ENCODE measurements at regions not wholly inside any gene's neighbourhood (a gene's known extent, or its start where the extent isn't known, plus 50 kb on each side); places are given as distances from the start of the nearest gene placed in this dataset.

DNA sequence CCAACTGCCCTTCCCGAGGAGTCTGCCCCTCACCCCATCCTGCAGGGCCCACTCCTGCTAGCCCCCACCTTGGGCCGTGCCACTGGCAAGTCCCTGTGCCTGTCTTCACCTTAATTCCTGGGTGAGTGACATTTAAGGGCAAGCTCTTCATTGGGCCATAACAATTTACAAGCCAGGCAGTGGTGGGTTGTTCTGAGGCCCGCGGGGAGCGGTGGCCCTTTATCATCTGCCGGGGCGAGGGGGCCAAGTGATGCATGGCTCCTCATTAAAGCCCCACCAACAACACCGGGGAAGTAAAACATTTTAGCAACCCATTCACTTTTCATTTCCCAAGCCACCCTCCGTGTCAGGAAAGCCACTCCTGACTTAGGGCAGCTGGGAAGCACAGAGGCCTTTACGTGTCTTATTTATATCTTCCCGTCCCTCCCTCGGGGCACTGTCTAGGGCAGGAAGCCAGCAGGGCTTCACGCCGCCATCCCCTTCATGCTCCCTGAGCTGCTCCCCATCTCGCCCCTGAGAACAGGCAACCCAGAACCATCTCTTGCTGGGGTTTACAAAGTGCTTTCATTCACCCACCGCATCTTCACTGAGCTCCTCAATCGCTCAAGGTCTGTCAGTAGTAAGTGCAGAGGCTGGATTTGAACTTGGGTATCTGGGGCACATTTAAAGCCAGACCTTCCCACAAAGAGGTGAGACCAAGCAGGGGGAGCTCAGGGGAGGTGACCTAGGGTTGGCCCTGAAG is 55.5 kb upstream of the CCDC167 start:
- Histone ChIP-seq H3K4me3 (no peak overlapping the region), H3K27me3 (peaks cover 0 to 25% (median 0%) of the 10 kb centered on the region in 7 donors), H3K9me3 (no peaks in the 10 kb centered on the region), H3K27ac (no peak overlapping the region), H3K4me1 (peaks cover 0 to 9% (median 5%) of the 10 kb centered on the region in 9 donors), H3K36me3 (no peaks in the 10 kb centered on the region)
- ATAC-seq (no peak), DNase-seq (no peak)
- intact Hi-C loops (cut with DNase I), result no loop called here
- TF ChIP-seq, protein P1, sequence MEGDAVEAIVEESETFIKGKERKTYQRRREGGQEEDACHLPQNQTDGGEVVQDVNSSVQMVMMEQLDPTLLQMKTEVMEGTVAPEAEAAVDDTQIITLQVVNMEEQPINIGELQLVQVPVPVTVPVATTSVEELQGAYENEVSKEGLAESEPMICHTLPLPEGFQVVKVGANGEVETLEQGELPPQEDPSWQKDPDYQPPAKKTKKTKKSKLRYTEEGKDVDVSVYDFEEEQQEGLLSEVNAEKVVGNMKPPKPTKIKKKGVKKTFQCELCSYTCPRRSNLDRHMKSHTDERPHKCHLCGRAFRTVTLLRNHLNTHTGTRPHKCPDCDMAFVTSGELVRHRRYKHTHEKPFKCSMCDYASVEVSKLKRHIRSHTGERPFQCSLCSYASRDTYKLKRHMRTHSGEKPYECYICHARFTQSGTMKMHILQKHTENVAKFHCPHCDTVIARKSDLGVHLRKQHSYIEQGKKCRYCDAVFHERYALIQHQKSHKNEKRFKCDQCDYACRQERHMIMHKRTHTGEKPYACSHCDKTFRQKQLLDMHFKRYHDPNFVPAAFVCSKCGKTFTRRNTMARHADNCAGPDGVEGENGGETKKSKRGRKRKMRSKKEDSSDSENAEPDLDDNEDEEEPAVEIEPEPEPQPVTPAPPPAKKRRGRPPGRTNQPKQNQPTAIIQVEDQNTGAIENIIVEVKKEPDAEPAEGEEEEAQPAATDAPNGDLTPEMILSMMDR (IDR thresholded peaks at IDR 0.05), result no peak
- WGBS, 2 donors, result 69 to 70% methylated on average over 17 of the region's 17 CpGs

DNA sequence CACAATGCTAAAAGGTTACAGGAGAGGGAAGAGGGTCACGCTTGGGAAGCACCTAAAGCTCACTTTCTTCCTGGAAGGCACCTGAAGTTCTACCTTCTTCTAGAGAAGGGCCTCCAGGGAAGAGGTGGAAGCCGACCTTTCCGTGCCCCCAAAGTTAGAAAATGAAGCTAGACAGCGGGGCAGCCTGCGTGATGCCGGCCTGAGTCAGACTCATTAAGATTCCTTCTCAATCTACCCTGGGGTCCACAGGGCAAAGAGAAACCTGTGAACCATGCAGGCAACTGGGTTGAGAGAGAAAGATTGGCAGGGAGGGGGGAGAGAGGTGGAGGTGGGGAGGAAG is 54.8 kb upstream of the CCDC167 start:
- Histone ChIP-seq H3K27ac (no peak overlapping the region), H3K36me3 (no peaks in the 10 kb centered on the region), H3K4me3 (no peak overlapping the region), H3K4me1 (peaks cover 0 to 9% (median 5%) of the 10 kb centered on the region in 9 donors), H3K27me3 (peaks cover 0 to 25% (median 0%) of the 10 kb centered on the region in 7 donors), H3K9me3 (no peaks in the 10 kb centered on the region)
- 96 to 98% methylated on average over 6 of the region's 6 CpGs for WGBS, 2 donors
- DNase-seq, result no peak
- TF ChIP-seq, protein P1 (IDR thresholded peaks at IDR 0.05), result no peak
- ATAC-seq, result no peak
- intact Hi-C loops (cut with DNase I), result no loop called here

DNA sequence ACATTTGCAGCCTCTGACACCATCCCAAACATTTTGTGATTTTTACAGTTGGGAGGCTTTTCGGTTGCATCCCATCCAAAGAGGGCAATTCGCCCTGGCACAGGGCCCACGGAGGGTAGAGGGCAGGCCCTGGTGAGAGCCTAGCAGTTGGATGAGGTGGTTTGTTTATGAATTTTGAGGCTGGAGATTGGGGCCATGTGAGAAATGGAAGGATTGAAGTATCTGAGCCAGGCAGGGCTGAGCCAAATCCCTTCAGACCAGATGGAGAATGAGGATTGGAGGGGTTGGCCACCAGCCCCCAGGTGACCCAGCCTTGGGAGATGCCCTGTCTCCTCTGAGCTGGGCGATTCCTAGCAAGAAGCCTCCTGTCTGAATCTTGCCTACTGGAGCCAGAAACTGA is 52.6 kb upstream of the CCDC167 start:
- no peak overlapping the region for H3K4me3 ChIP-seq
- TF ChIP-seq, protein P1 (IDR thresholded peaks at IDR 0.05), result no peak
- DNase-seq (no peak), ATAC-seq (no peak)
- no peaks in the 10 kb centered on the region for H3K36me3 ChIP-seq
- WGBS, 2 donors, result 69 to 73% methylated on average over 4 of the region's 4 CpGs
- H3K27ac ChIP-seq, result no peak overlapping the region
- H3K27me3 ChIP-seq, result peaks cover 0 to 27% (median 0%) of the 10 kb centered on the region in 7 donors
- peaks cover 0 to 17% (median 7%) of the 10 kb centered on the region in 9 donors for H3K4me1 ChIP-seq
- H3K9me3 ChIP-seq, result no peaks in the 10 kb centered on the region
- intact Hi-C loops (cut with DNase I), result no loop called here

DNA sequence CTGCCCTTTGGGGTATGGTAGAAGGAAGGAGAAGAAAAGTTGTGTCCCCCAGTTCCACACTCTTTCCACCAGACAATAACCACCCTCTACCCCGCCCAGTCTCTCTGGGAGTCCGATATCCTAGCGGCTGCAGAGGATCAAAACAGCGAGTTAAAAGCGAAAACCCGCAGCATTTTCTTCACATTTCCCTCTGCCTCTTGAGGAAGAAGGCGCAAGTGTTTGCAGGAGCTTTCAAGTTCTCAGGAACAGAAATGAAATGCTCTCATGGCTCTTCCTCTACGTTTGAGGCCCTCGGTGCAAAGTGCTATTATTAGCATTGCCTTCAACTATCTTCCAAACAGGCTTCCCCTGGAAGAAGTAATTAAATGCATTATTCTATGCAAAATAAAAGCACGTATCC is 52.2 kb upstream of the CCDC167 start:
- H3K27ac ChIP-seq, result no peak overlapping the region
- H3K4me1 ChIP-seq, result peaks cover 0 to 21% (median 7%) of the 10 kb centered on the region in 9 donors
- ATAC-seq (no peak), DNase-seq (no peak)
- H3K9me3 ChIP-seq, result no peaks in the 10 kb centered on the region
- H3K27me3 ChIP-seq, result peaks cover 0 to 27% (median 0%) of the 10 kb centered on the region in 7 donors
- intact Hi-C loops (cut with DNase I), result no loop called here
- TF ChIP-seq, protein P1 (IDR thresholded peaks at IDR 0.05), result no peak
- no peaks in the 10 kb centered on the region for H3K36me3 ChIP-seq
- no peak overlapping the region for H3K4me3 ChIP-seq
- 43 to 51% methylated on average over 10 of the region's 10 CpGs for WGBS, 2 donors

Data from heart right ventricle (tissue), 16 donors.